C4-2B (cell line): ENCODE measurements at regions not wholly inside any gene's neighbourhood (a gene's known extent, or its start where the extent isn't known, plus 50 kb on each side); places are given as distances from the start of the nearest gene placed in this dataset.

Source experiments
- H3K27ac ChIP-seq: fragments of 450-650 bp; 2 replicates; pipeline ENCODE4 v1.5.1; 2017
- ZFX ChIP-seq: fragments of 450-650 bp; IDR thresholded peaks from 2 replicates; pipeline ENCODE4 v1.6.1; 2017
- TF ChIP-seq, protein P1 (sequence below): fragments of 450-650 bp; conservative IDR thresholded peaks from 2 replicates; pipeline ENCODE4 v1.5.1; 2017; ENCODE audit warnings: mild to moderate bottlenecking

DNA sequence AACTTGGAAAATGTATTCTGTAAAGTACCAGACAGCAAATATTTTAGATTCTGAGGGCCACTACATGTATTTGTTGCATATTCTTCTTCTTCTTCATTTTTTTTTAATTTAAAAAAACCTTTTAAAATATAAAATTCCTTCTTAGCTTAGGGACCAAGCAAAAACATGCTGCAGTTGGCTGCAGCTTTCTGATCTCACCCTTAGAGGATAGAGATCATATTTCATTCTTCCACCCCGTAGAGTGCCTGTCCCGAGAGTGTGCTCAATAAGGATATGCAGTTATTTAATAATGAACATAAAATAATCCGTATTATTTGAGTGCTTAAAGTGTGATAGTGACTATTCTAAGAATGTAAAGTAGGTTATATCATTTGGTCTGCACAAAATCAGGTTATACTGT is 204.2 kb upstream of the CD180 start:
- TF ChIP-seq, protein P1, sequence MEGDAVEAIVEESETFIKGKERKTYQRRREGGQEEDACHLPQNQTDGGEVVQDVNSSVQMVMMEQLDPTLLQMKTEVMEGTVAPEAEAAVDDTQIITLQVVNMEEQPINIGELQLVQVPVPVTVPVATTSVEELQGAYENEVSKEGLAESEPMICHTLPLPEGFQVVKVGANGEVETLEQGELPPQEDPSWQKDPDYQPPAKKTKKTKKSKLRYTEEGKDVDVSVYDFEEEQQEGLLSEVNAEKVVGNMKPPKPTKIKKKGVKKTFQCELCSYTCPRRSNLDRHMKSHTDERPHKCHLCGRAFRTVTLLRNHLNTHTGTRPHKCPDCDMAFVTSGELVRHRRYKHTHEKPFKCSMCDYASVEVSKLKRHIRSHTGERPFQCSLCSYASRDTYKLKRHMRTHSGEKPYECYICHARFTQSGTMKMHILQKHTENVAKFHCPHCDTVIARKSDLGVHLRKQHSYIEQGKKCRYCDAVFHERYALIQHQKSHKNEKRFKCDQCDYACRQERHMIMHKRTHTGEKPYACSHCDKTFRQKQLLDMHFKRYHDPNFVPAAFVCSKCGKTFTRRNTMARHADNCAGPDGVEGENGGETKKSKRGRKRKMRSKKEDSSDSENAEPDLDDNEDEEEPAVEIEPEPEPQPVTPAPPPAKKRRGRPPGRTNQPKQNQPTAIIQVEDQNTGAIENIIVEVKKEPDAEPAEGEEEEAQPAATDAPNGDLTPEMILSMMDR = no peak
- TF ChIP-seq ZFX = no peak
- no peak overlapping the region for H3K27ac ChIP-seq

DNA sequence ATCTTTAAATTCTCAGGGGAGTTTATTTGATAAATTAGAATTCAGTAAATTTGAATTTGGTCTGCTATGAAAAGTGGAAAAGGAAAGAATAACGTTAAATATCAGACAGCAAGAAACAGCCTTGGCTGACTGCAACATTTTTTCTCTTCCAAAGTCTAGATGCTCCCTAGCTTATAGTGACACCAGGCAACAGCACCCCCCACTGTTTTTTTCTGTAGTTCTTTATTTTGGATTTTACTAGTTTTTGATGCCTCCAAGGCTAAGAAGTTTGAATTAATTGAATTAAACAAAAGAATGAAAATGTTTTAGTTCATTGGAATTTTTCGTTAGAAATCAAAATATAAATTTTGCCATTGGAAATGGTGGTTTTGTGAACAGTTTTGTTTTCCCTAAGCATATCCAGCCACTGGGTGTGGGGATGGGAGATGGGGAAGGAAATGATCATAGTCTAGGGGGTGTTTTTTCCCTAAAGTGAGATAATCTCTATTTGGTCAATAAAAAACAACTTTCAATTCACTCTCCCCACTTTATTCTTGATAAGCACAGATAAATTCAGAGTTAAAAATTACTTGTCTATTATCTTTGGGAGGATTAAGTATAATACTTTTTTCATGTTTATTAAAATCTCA is 199.3 kb upstream of the CD180 start:
- H3K27ac ChIP-seq = no peak overlapping the region
- no peak for TF ChIP-seq ZFX
- TF ChIP-seq, protein P1 = no peak

DNA sequence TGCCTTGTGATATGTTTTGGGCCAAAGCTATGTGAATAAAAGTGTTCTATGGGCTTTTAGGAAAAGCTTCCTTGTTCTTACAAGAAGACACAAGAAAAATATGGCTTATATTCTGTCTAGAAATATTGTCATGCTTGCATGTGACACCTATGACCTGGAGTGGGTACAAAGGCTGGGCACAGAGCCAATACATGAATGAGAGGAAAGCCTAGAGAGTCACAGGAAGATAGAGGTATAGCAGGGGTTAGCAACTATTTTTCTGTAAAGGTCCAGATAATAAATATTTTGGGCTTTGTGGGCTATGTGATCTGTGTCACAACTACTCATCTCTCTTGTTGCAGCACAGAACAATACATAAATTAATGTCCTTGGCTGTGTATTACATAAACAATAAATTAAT is 196.6 kb upstream of the CD180 start:
- TF ChIP-seq ZFX = no peak
- TF ChIP-seq, protein P1 = no peak
- H3K27ac ChIP-seq = no peak overlapping the region

DNA sequence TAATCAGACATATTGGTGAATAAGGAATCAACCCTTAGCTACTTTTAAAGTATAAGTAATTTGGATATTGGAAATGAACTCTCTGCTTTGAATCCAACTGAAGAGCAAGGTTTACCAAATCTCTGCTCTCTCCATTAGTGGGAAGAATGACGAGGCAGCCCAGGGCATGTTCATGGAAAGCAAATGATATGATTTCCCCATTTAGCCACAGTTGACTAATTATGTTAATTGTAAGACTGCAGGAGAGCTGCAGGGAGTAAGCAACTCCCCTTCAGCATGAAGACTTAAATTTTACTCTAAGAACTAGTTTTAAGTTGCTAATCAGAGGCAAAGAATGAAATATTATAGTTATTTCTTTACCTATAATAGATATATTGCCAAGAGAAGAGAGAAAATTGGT is 194.3 kb upstream of the CD180 start:
- TF ChIP-seq ZFX = no peak
- TF ChIP-seq, protein P1 = no peak
- H3K27ac ChIP-seq = no peak overlapping the region

DNA sequence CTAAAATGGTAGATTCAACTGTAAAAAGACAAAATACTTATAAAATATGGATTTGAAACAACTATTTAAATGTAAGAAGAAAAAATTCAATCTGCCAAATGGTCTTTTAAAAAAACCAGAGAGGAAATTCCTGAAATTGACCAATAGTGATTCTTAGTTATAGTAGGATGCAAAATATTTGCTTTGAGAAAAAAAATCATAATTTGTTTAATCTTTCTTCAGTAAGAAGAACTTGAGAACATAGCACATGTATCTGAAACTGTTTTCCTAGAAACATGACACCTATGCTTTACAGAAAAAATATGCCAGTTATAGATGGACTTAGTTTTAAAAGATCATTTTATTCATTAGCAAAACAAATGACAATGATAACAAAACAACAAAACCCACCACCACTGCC is 186.9 kb upstream of the CD180 start:
- no peak for TF ChIP-seq ZFX
- TF ChIP-seq, protein P1 = no peak
- H3K27ac ChIP-seq = no peak overlapping the region

DNA sequence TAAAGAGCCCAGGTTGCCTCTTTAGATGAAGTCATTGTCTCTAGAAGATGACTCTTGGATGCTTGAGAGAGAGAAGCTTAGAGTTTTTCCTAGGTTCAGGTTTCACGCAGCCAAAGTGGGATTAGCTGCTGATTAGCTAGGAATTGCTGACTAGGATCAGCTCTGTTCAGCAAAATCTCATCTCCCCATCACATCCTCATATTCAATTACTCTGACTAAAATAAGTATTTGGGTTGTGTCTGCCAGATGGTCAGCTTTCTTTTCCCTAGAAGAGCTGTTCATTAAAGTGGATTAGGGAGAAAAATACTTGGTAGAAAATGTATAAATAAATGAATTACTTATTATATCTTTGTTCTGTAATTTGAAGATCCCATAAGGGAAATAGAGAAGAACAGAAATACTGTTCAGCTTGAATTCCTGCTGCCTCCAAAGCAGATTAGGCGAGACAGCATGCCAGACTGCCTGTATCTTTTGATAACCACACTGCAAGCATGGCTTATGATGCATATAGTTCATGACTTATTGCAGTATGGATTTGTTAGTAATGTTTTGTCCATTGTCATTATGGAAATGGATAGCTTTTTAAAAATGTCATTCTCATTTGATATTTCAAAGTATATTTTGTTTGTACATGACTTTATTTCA is 184.8 kb upstream of the CD180 start:
- no peak for TF ChIP-seq ZFX
- TF ChIP-seq, protein P1 = no peak
- no peak overlapping the region for H3K27ac ChIP-seq

DNA sequence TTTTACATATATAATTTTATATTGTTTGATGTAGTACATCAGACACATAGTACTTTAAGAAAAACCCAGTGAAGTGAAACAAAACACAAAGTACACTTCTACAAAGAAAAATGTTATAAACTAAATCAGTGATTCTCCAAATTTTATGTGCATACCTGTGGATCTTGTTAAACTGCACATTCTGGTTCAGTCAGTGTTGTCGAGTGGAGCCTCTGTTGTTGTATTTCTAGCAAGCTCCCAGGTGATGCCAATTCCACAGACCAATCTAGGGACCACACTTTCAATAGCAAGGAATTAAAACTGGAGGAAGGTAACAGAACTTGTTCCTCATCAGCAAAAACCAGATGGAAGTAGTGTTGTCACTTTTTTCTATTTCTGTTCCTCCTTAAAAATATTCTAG is 183.8 kb upstream of the CD180 start:
- TF ChIP-seq, protein P1 = no peak
- no peak for TF ChIP-seq ZFX
- no peak overlapping the region for H3K27ac ChIP-seq
